Urinary bladder (tissue), 3 donors: ENCODE measurements at regions not wholly inside any gene's neighbourhood (a gene's known extent, or its start where the extent isn't known, plus 50 kb on each side); places are given as distances from the start of the nearest gene placed in this dataset.

Source experiments
- DNase-seq: peaks from one replicate; pipeline ENCODE4 v3.0.0-alpha.2; 2015; ENCODE audit errors: extremely low spot score
- H3K27ac ChIP-seq: one replicate; pipeline ENCODE4 v1.5.1; 2013; ENCODE audit warnings: low read depth, mild to moderate bottlenecking, moderate library complexity
- H3K36me3 ChIP-seq: one replicate; pipeline ENCODE4 v1.6.1; 2013; ENCODE audit warnings: mild to moderate bottlenecking, moderate library complexity; ENCODE audit not compliant: insufficient read depth
- H3K4me1 ChIP-seq: one replicate; pipeline ENCODE4 v1.6.1; 2013; ENCODE audit warnings: mild to moderate bottlenecking, moderate library complexity; ENCODE audit not compliant: insufficient read depth
- H3K4me3 ChIP-seq: one replicate; pipeline ENCODE4 v1.5.1; 2013; ENCODE audit warnings: low read depth, low read length
- WGBS: extraction: QIAGEN DNeasy Blood & Tissue Kit; methylation state at CpG from one replicate; pipeline ENCODE4 v1.1.7; 2013; 5-methylcytosine and 5-hydroxymethylcytosine counted together
- donor health status: healthy with polysubstance abuse.
- donor health status: healthy.

DNA sequence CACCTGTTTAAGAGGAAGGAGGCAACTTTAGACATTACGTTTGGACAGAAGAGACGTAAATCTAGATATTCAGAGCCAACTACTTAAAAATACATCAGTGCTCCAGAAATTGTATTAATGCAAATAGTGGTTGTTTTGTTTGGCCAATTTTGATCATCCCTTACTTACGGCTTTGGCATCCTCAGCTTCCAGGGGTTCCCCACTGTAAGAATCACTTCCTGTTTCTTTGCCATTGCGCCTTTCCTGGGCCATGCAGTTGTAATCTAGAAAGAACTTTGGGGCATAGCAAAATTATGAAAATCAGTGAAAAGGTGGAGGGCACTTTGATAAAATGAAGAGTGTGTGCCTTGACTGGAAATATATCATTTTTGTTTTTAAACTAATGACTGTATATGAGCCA lies 537.2 kb upstream of the TLE4 start:
- no peak for DNase-seq

DNA sequence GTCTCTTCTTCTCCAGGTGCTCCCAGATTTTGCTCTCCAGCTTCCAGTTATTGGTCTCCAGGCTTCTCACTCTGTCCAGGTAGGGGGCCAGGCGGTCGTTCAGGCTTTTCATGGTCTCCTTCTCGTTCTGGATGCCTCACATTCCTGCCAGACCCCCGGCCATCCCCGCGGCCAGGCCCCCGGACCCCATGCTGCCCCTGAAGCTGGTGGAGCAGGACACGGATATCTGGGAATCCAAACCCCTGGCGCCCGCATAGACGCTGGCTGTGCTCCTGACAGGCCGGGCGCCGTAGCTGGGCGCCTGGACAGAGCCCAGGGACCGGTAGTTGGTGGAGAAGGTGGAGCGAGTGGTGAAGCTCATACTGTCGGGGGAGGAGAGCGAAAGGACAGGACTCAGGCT lies 534.4 kb upstream of the TLE4 start:
- H3K4me3 ChIP-seq, result no peak overlapping the region
- DNase-seq, result no peak
- H3K27ac ChIP-seq, result no peak overlapping the region
- H3K4me1 ChIP-seq, result no peaks in the 10 kb centered on the region
- 89% methylated on average over 19 of the region's 19 CpGs for WGBS
- H3K36me3 ChIP-seq, result no peaks in the 10 kb centered on the region

More for the DNA sequence above, 537.2 kb upstream of the TLE4 start:
- WGBS, result 92% methylated on average over 4 of the region's 4 CpGs
- H3K4me1 ChIP-seq, result no peaks in the 10 kb centered on the region
- H3K4me3 ChIP-seq, result no peak overlapping the region
- no peak overlapping the region for H3K27ac ChIP-seq
- H3K36me3 ChIP-seq, result no peaks in the 10 kb centered on the region

DNA sequence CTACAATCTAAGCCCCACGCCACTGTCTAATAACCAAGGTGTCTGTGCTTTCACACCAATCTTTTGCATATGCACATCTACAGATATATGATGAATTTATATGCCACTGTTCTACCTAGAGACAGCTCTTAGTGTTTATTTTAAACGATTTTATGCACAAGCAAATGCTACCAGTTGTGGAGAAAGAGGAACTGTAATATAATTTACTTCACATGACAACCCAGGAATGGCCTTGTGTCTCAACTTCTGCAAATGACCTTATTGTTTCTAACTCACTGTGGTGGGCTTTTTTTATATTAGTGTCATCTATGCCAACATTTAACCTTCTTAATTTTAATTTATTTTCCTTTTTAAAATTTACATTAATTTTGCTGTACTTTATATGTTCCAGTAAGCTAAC lies 531.1 kb upstream of the TLE4 start:
- DNase-seq, result no peak
- H3K36me3 ChIP-seq, result no peaks in the 10 kb centered on the region
- no peaks in the 10 kb centered on the region for H3K4me1 ChIP-seq
- H3K4me3 ChIP-seq, result no peak overlapping the region
- no peak overlapping the region for H3K27ac ChIP-seq
- 61% methylated on average over 2 of the region's 2 CpGs for WGBS

DNA sequence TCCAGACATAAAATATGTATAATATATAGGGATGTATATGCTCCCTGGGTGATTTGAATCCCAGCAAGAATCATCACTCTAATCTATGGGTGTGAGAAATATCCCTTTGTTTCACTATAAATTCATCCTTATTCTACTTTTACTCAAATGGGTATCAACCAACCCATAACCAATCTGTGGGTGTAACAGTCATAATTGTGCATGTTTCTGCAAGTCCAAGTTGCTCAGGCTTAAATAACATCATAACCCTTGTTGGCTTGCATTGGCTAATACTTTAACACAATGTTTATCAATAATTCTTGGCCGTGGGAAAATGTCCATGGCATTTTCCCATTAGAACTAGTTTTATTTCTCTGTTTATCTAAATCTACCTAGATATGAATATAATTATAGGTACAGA lies 530.5 kb upstream of the TLE4 start:
- Histone ChIP-seq H3K27ac (no peak overlapping the region), H3K4me3 (no peak overlapping the region), H3K36me3 (no peaks in the 10 kb centered on the region), H3K4me1 (no peaks in the 10 kb centered on the region)
- no peak for DNase-seq
- WGBS, result 71% methylated on average over 1 of the region's 1 CpG

DNA sequence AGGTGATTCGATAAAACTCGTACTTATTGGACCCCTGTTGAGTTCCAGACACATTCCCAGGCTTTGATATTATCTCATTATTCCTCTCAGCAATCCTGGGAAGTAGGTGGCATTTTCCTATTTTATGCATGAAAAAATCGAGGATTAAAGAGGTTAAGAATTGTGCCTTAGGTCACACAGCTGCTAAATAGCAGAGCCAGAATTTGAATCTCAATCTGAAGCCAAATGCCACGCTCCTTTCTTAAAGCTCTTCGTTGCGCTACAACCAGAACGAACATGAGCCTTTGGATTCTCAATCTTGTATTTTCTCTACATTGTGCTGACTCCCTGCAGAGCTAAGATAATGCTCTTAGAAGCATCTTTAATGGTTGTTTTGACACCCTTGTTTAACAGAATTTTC lies 527.8 kb upstream of the TLE4 start:
- Histone ChIP-seq H3K27ac (no peak overlapping the region), H3K4me3 (no peak overlapping the region), H3K36me3 (no peaks in the 10 kb centered on the region), H3K4me1 (no peaks in the 10 kb centered on the region)
- no peak for DNase-seq
- WGBS, result 79% methylated on average over 7 of the region's 7 CpGs

DNA sequence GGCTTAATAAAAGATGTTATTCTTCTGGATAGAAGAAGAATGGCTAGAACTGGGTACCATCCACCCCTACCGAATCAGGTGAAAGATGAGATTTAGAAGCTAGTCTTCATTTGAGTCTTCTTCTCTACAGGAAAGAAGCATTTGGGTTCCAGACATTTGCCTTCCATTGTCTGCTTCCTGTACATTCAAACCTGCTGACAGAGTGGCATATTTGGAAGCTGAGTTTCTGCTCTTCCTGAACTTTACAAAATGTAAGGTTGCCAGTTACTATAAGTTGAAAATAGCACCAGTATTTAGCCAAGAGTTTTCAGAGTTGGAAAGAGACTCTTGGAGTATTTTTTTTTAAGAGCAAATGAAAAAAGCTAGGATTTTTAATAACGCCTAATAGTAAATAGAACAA lies 525.4 kb upstream of the TLE4 start:
- 91% methylated on average over 2 of the region's 2 CpGs for WGBS
- DNase-seq, result no peak
- Histone ChIP-seq H3K36me3 (no peaks in the 10 kb centered on the region), H3K4me3 (no peak overlapping the region), H3K27ac (no peak overlapping the region), H3K4me1 (no peaks in the 10 kb centered on the region)

DNA sequence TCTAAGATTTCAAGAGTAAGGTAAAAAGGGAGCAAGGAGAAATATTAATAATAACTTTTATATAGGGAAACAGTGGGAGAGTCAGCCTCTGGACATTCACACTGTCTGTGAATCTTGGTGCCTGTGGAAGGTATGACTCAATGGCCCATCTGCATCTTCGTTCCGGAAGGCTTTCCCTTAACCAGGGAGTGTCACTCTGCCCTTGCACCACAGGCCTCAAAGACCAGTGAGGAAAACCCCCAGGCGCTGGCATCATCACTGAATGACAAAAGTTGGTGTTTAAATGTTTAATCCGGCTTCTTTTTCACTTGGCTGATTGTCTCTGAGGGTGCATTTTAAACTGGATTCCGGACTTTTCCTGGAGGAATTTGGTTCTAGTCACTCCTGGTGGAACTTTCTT lies 522.4 kb upstream of the TLE4 start:
- DNase-seq, result no peak
- Histone ChIP-seq H3K27ac (no peak overlapping the region), H3K4me1 (no peaks in the 10 kb centered on the region), H3K4me3 (no peak overlapping the region), H3K36me3 (no peaks in the 10 kb centered on the region)
- 78% methylated on average over 5 of the region's 5 CpGs for WGBS

DNA sequence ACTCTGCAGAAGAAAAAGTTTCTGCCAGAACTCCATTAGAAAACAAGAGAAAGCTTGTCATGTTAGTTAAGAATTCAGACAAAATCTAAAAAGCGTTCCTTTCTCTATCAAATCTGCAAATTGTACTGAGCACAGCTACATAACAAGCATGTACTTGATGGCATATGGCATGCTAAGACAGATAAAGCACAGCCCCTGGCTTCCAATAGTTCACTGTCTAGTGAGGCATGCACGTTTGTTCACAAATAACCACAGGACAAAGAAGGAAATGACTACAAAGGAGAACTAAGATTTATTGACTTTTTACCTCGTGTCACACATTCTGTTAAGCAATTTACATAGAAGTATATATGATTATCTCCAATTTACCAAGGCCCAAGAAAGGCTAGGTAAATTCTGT lies 518.2 kb upstream of the TLE4 start:
- WGBS, result 58% methylated on average over 3 of the region's 3 CpGs
- Histone ChIP-seq H3K4me3 (no peak overlapping the region), H3K36me3 (no peaks in the 10 kb centered on the region), H3K4me1 (no peaks in the 10 kb centered on the region), H3K27ac (no peak overlapping the region)
- no peak for DNase-seq

DNA sequence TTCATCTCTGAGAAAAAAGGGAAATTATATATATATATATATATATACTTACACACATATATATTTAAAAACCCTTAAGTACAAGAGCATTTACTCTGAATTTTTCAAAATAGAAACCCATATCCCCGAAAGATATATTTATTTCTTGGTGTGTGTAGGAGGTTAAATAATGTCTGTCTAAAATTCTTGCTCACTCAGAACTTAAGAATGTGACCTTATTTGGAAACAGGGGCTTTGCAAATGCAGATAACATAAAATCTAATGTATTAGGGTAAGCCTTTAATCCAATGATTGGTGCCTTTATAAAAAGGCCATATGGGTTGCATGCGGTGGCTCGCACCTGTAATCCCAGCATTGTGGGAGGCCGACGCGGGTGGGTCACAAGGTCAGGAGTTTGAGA lies 517.3 kb upstream of the TLE4 start:
- Histone ChIP-seq H3K27ac (no peak overlapping the region), H3K36me3 (no peaks in the 10 kb centered on the region), H3K4me1 (no peaks in the 10 kb centered on the region), H3K4me3 (no peak overlapping the region)
- DNase-seq, result no peak
- 59% methylated on average over 6 of the region's 6 CpGs for WGBS

DNA sequence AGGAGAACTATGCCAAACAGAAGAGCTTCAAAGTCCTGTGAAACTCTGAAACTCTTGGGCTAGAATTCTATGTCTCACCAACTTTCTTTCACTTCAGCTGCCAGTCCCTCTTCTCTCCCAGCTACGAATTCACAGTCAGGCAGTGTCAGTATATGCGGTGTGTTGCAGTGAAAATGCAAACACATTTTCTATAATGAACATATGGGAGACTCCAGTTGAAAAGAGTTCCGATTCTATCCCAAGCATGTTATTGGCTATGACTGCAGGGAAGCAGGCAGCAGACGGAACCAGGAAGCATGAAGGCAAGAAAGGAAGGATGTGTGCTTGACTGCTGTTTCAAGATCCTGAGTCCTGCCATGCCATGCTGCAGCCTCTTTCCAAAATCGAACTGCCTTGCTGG lies 515.7 kb upstream of the TLE4 start:
- Histone ChIP-seq H3K27ac (no peak overlapping the region), H3K4me1 (no peaks in the 10 kb centered on the region), H3K36me3 (no peaks in the 10 kb centered on the region), H3K4me3 (no peak overlapping the region)
- no peak for DNase-seq
- 85% methylated on average over 5 of the region's 5 CpGs for WGBS

DNA sequence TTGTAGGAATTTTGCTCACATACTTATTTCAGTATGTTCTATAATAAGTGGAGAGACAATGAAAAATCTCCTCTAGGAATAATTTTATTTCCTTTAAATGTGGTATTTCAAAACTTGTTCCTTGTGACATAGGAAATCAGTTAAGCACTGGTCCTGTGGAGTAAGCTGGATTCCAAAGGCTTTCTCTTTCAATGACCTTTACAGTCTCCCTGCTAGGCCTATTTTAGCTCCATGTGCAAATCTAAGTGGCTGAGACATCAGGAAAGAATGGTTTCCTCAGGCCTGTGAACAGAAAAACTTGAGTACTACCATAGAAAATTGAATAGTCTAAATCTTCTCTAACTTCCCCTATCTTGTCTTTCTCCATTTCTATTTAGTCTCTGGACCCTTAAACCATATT lies 514.2 kb upstream of the TLE4 start:
- no peak for DNase-seq
- Histone ChIP-seq H3K27ac (no peak overlapping the region), H3K4me3 (no peak overlapping the region), H3K36me3 (no peaks in the 10 kb centered on the region), H3K4me1 (no peaks in the 10 kb centered on the region)

DNA sequence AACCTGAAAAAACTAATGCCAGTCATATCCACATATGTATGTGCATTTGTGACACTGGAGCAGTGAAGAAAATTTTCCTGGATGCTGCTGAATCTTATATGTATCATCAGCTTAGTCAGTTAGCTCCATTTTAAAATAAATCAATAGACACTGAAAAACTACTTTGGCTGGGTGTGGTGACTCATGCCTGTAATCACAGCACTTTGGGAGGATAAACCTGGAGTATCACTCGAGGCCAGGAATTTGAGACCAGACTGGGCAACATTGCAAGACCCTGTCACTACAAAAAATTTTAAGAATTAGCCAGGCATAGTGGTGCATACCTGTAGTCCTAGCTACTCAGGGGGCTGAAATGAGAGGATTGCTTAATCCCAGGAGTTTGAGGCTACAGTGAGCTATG lies 511.0 kb upstream of the TLE4 start:
- Histone ChIP-seq H3K27ac (no peak overlapping the region), H3K4me3 (no peak overlapping the region), H3K36me3 (no peaks in the 10 kb centered on the region), H3K4me1 (no peaks in the 10 kb centered on the region)
- no peak for DNase-seq
- WGBS, result 30% methylated on average over 1 of the region's 1 CpG

DNA sequence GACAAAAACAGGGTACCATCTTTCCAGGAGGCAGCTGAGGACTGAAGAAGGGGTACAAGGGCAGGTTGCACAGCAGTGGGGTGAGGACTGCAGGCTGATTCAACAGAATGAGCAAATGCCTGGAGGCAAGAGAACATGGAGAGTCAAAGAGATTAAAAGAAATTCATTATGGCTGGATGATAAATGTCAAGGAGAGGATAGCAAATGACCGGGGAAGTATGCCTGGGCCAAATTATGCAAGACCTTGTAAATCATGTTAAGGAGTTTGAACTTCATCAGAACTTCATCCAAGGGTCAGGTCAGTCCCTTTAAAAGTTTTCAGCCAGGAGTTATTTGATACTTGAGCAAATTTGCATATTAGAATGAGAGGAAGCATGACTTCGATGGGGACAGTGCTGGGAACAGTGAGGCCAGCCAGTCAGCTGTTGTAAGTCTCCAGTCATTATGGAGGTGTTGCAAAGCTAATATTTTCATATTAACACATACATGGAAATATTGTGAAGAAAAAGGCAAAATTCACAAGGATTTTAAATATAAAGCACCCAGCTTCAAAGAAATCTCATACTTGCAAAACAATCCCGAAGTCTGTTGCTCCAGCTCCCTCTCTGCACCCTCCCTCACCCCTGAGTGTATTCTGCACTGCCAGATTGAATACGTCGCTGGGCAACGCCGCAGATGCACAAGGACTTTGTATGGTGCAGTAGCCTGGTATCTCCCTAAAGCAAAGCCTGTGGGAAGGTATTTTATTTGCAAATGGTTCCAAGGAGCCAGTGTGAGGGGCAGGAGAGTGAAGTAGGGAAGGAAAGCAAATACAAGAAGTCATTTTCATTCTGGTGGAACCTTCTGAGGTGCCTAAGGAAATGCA lies 509.8 kb upstream of the TLE4 start:
- 60% methylated on average over 7 of the region's 7 CpGs for WGBS
- DNase-seq, result no peak
- Histone ChIP-seq H3K4me3 (no peak overlapping the region), H3K27ac (no peak overlapping the region), H3K4me1 (no peaks in the 10 kb centered on the region), H3K36me3 (no peaks in the 10 kb centered on the region)

DNA sequence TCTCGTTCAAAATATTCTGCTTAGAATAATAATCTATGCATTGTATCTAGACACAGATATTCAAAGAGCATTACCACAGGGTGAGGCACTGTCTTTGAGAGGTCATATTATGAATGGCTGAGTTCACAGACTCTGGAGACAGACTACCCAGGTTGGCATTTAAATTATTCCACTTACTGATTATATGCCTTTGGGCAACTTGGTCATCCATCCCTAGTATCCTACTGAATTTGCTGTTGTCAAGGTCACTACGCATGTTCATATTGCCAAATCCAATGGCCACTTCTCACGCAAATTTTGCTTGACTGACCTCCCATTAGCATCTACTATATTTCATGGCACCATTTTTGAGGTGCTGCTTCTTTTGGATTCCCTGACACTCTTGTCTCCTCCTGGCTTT lies 498.6 kb upstream of the TLE4 start:
- Histone ChIP-seq H3K27ac (no peak overlapping the region), H3K4me3 (no peak overlapping the region), H3K36me3 (no peaks in the 10 kb centered on the region), H3K4me1 (no peaks in the 10 kb centered on the region)
- WGBS, result 95% methylated on average over 3 of the region's 3 CpGs
- DNase-seq, result no peak

DNA sequence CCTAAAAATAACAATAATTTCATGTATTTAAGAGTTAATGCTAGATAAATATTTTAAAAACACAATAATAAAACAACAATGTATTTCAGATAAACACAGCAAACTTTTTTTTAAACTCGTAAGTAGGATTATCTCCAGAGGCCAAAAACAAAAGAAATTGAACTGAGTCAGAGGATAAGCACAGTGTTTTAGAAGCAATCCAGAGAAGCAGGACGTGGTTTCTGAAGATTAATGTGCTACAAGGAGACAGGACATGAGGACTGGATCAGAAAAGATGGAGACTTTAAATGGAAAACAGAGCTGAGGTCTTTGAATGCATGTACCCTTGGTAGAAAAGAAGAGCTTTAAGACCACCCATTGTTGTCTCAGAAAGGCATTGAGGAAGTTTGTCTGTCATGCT lies 491.2 kb upstream of the TLE4 start:
- no peak overlapping the region for H3K27ac ChIP-seq
- WGBS, result 30% methylated on average over 2 of the region's 2 CpGs
- no peak overlapping the region for H3K4me3 ChIP-seq
- H3K36me3 ChIP-seq, result no peaks in the 10 kb centered on the region
- DNase-seq, result no peak
- H3K4me1 ChIP-seq, result no peaks in the 10 kb centered on the region
